ENCODE measurements at regions not wholly inside any gene's neighbourhood (a gene's known extent, or its start where the extent isn't known, plus 50 kb on each side); places are given as distances from the start of the nearest gene placed in this dataset.

- no peak for DNase-seq (ENCODE audit: low spot score)
- TF ChIP-seq CTCF (IDR thresholded peaks at IDR 0.05; ENCODE audit: unreplicated experiment), result no peak
These were observed 323.4 kb downstream of the PIK3R1 start for GRCh38 chr5:68538814-68539420.

GRCh38 chr5:68540798-68541590 is 325.4 kb downstream of the PIK3R1 start:
- Mint-ChIP-seq H3K36me3 (ENCODE audit: low read depth, unreplicated experiment) (no peaks in the 10 kb centered on the region), H3K27ac (ENCODE audit: unreplicated experiment) (no peak overlapping the region), H3K4me1 (ENCODE audit: unreplicated experiment) (peaks cover 2% of the 10 kb centered on the region), H3K27me3 (ENCODE audit: unreplicated experiment) (peaks cover 1% of the 10 kb centered on the region), H3K4me3 (ENCODE audit: unreplicated experiment) (no peak overlapping the region), H3K9me3 (ENCODE audit: unreplicated experiment) (no peaks in the 10 kb centered on the region)
- no peak for DNase-seq (ENCODE audit: low spot score)
- no peak for TF ChIP-seq CTCF (IDR thresholded peaks at IDR 0.05; ENCODE audit: unreplicated experiment)

More at GRCh38 chr5:68538814-68539420, 323.4 kb downstream of the PIK3R1 start:
- Mint-ChIP-seq H3K36me3 (ENCODE audit: low read depth, unreplicated experiment) (no peaks in the 10 kb centered on the region), H3K4me3 (ENCODE audit: unreplicated experiment) (no peak overlapping the region), H3K4me1 (ENCODE audit: unreplicated experiment) (peaks cover 4% of the 10 kb centered on the region), H3K9me3 (ENCODE audit: unreplicated experiment) (no peaks in the 10 kb centered on the region), H3K27ac (ENCODE audit: unreplicated experiment) (no peak overlapping the region), H3K27me3 (ENCODE audit: unreplicated experiment) (peaks cover 1% of the 10 kb centered on the region)

GRCh38 chr5:68542207-68542606 is 326.7 kb downstream of the PIK3R1 start:
- DNase-seq (ENCODE audit: low spot score), result no peak
- Mint-ChIP-seq H3K9me3 (ENCODE audit: unreplicated experiment) (no peaks in the 10 kb centered on the region), H3K36me3 (ENCODE audit: low read depth, unreplicated experiment) (no peaks in the 10 kb centered on the region), H3K27ac (ENCODE audit: unreplicated experiment) (no peak overlapping the region), H3K4me1 (ENCODE audit: unreplicated experiment) (peaks cover 3% of the 10 kb centered on the region), H3K4me3 (ENCODE audit: unreplicated experiment) (no peak overlapping the region), H3K27me3 (ENCODE audit: unreplicated experiment) (no peaks in the 10 kb centered on the region)
- TF ChIP-seq CTCF (IDR thresholded peaks at IDR 0.05; ENCODE audit: unreplicated experiment), result no peak

- TF ChIP-seq CTCF (IDR thresholded peaks at IDR 0.05; ENCODE audit: unreplicated experiment), result no peak
- peaks cover 3% of the 10 kb centered on the region for H3K4me1 Mint-ChIP-seq (ENCODE audit: unreplicated experiment)
- H3K27me3 Mint-ChIP-seq (ENCODE audit: unreplicated experiment), result no peaks in the 10 kb centered on the region
- DNase-seq (ENCODE audit: low spot score), result no peak
- no peaks in the 10 kb centered on the region for H3K36me3 Mint-ChIP-seq (ENCODE audit: low read depth, unreplicated experiment)
- H3K4me3 Mint-ChIP-seq (ENCODE audit: unreplicated experiment), result no peak overlapping the region
- no peaks in the 10 kb centered on the region for H3K9me3 Mint-ChIP-seq (ENCODE audit: unreplicated experiment)
- no peak overlapping the region for H3K27ac Mint-ChIP-seq (ENCODE audit: unreplicated experiment)
These were observed 327.7 kb downstream of the PIK3R1 start for GRCh38 chr5:68543212-68543611.

- DNase-seq (ENCODE audit: low spot score), result no peak
- peaks cover 3% of the 10 kb centered on the region for H3K4me1 Mint-ChIP-seq (ENCODE audit: unreplicated experiment)
- TF ChIP-seq CTCF (IDR thresholded peaks at IDR 0.05; ENCODE audit: unreplicated experiment), result no peak
- no peaks in the 10 kb centered on the region for H3K27me3 Mint-ChIP-seq (ENCODE audit: unreplicated experiment)
- no peak overlapping the region for H3K4me3 Mint-ChIP-seq (ENCODE audit: unreplicated experiment)
- no peak overlapping the region for H3K27ac Mint-ChIP-seq (ENCODE audit: unreplicated experiment)
- H3K36me3 Mint-ChIP-seq (ENCODE audit: low read depth, unreplicated experiment), result no peaks in the 10 kb centered on the region
- H3K9me3 Mint-ChIP-seq (ENCODE audit: unreplicated experiment), result no peaks in the 10 kb centered on the region
These were observed 328.6 kb downstream of the PIK3R1 start for GRCh38 chr5:68544091-68544647.
